MM.1S (cell line): ENCODE measurements at regions not wholly inside any gene's neighbourhood (a gene's known extent, or its start where the extent isn't known, plus 50 kb on each side); places are given as distances from the start of the nearest gene placed in this dataset.

ENCODE experiments used
- CTCF ChIP-seq: fragments of 300-600 bp; sonication (generic); IDR thresholded peaks from 2 replicates; pipeline ENCODE4 v1.5.1; 2016; ENCODE audit warnings: antibody characterized with exemption, low read length, mixed read lengths
- EZH2 ChIP-seq: fragments of 300-600 bp; sonication (generic); optimal IDR thresholded peaks from 2 replicates; pipeline ENCODE3; 2017; ENCODE audit warnings: low read depth, mild to moderate bottlenecking, antibody characterized with exemption, low read length, mixed read lengths
- EZH2phosphoT487 ChIP-seq: fragments of 300-600 bp; sonication (generic); IDR thresholded peaks from 2 replicates; pipeline ENCODE4 v1.6.1; 2018; ENCODE audit warnings: antibody characterized with exemption, low read length

DNA sequence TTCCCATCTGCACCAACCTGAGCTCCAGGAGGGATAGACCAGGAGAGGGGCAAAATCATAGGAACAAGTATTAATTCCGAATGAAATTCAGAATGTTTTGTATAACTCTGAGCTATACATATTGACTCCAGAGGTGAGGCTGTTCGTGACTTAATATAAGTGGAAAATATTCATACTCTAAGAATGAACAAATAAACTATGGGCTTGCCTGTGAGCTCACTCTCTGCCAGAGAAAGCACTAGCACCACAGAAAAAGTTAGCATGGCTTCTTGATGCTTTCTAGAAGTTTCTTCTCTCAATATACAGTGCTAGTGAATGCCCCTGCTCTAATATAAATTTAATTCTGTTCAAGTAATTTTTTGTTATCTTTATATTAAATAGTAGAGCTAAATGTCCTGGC is 1536.4 kb upstream of the FLRT2 start:
- TF ChIP-seq CTCF, result no peak
- TF ChIP-seq EZH2, result no peak
- no peak for TF ChIP-seq EZH2phosphoT487
